ENCODE measurements at regions not wholly inside any gene's neighbourhood (a gene's known extent, or its start where the extent isn't known, plus 50 kb on each side); places are given as distances from the start of the nearest gene placed in this dataset.

DNA sequence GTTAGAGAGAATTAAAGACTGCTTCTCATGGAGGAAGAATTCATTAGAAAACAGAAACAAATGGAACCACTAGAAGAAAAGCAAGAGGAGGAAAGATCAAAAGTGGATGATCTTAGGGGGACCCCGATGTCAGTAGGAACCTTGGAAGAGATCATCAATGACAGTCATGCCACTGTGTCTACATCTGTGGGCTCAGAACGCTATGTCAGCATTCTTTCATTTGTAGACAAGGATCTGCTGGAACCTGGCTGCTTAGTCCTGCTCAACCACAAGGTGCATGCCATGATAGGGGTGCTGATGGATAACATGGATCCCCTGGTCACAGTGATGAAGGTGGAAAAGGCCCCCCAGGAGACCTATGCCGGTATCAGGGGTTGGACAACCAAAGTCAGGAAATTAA, 154.4 kb upstream of the CHRM2 start:
- Histone ChIP-seq H2AK5ac (ENCODE audit: insufficient read length, low read length) (no peak overlapping the region), H4K20me1 (ENCODE audit: control insufficient read depth, insufficient read depth, insufficient read length) (no peaks in the 10 kb centered on the region), H3K9ac (ENCODE audit: extremely low read depth, insufficient read length, low read length) (no peak overlapping the region), H4K91ac (ENCODE audit: insufficient read length, low read depth, low read length) (no peak overlapping the region), H3K27me3 (ENCODE audit: insufficient read depth, low read length) (no peaks in the 10 kb centered on the region), H2BK15ac (ENCODE audit: low read depth, low read length) (no peak overlapping the region), H3K4me2 (ENCODE audit: insufficient read depth, insufficient read length, low read length) (no peak overlapping the region), H3K79me2 (ENCODE audit: insufficient read depth, low read length) (no peaks in the 10 kb centered on the region), H3K18ac (ENCODE audit: insufficient read length, low read depth, low read length) (no peak overlapping the region), H3K23ac (ENCODE audit: insufficient read length, low read depth, low read length) (no peak overlapping the region), H4K8ac (replicated peaks; ENCODE audit: insufficient read length, low read depth, low read length) (no peak overlapping the region), H2BK12ac (ENCODE audit: insufficient read length, low read depth, low read length) (no peak overlapping the region), H3K27ac (ENCODE audit: insufficient read length, low read depth, low read length) (no peak overlapping the region), H3K4me1 (ENCODE audit: insufficient read depth, low read length) (peaks cover 3% of the 10 kb centered on the region; the same call in 1 of the 2 replicates), H3K56ac (ENCODE audit: insufficient read length, low read depth, low read length) (no peak overlapping the region), H3K14ac (ENCODE audit: insufficient read depth, low read length) (no peak overlapping the region), H2BK120ac (ENCODE audit: low read depth, low read length, poor library complexity, severe bottlenecking) (no peak overlapping the region), H4K5ac (ENCODE audit: insufficient read length, low read depth, low read length) (no peak overlapping the region), H3K9me3 (ENCODE audit: control insufficient read depth, low read depth, low read length) (no peaks in the 10 kb centered on the region), H3K79me1 (ENCODE audit: insufficient read depth, low read depth, low read length, poor library complexity, severe bottlenecking) (no peaks in the 10 kb centered on the region), H2BK20ac (ENCODE audit: low read depth, low read length, poor library complexity, severe bottlenecking) (no peak overlapping the region), H3T11ph (ENCODE audit: low read length) (no peak overlapping the region), H2BK5ac (ENCODE audit: insufficient read length, low read length) (no peak overlapping the region), H3K4ac (ENCODE audit: low read depth, low read length) (no peak overlapping the region), H2AFZ (ENCODE audit: low read length) (no peak overlapping the region), H3K23me2 (ENCODE audit: insufficient read length, low read depth, low read length, poor library complexity, severe bottlenecking) (no peaks in the 10 kb centered on the region)
- TF ChIP-seq, protein P1, sequence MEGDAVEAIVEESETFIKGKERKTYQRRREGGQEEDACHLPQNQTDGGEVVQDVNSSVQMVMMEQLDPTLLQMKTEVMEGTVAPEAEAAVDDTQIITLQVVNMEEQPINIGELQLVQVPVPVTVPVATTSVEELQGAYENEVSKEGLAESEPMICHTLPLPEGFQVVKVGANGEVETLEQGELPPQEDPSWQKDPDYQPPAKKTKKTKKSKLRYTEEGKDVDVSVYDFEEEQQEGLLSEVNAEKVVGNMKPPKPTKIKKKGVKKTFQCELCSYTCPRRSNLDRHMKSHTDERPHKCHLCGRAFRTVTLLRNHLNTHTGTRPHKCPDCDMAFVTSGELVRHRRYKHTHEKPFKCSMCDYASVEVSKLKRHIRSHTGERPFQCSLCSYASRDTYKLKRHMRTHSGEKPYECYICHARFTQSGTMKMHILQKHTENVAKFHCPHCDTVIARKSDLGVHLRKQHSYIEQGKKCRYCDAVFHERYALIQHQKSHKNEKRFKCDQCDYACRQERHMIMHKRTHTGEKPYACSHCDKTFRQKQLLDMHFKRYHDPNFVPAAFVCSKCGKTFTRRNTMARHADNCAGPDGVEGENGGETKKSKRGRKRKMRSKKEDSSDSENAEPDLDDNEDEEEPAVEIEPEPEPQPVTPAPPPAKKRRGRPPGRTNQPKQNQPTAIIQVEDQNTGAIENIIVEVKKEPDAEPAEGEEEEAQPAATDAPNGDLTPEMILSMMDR (conservative IDR thresholded peaks at IDR 0.05): no peak
- Mint-ChIP-seq H3K27me3 (ENCODE audit: low read depth) (no peaks in the 10 kb centered on the region), H3K27ac (no peak overlapping the region), H3K9me3 (no peaks in the 10 kb centered on the region), H3K4me3 (no peak overlapping the region), H3K36me3 (ENCODE audit: insufficient read depth in 1 of 3, low read depth in 3 of 3) (no peaks in the 10 kb centered on the region), H3K4me1 (peaks cover 9 to 12% of the 10 kb centered on the region in 2 experiments)
- WGBS (ENCODE audit: extremely low coverage, insufficient read length, low lambda C conversion rate): no CpG with 5 or more reads among the region's 3 CpGs
- no peak for DNase-seq
